OCI-LY1 (cell line): ENCODE measurements at regions not wholly inside any gene's neighbourhood (a gene's known extent, or its start where the extent isn't known, plus 50 kb on each side); places are given as distances from the start of the nearest gene placed in this dataset.

Experiments used
- H2AFZ ChIP-seq: fragments of 200-600 bp; sonication (generic), shearing (Covaris generic); 2 replicates; pipeline ENCODE4 v1.6.0; 2014; ENCODE audit warnings: antibody characterized with exemption, mild to moderate bottlenecking, low read length
- H3F3A ChIP-seq: fragments of 200-600 bp; sonication (generic), shearing (Covaris generic); 2 replicates; pipeline ENCODE4 v1.6.0; 2014; ENCODE audit warnings: mild to moderate bottlenecking, antibody characterized with exemption, low read length, moderate library complexity; ENCODE audit not compliant: insufficient read depth
- H3K27ac ChIP-seq: fragments of 200-600 bp; sonication (generic); 2 replicates; pipeline ENCODE4 v1.5.1; 2014; ENCODE audit warnings: low read length, mixed run types, mild to moderate bottlenecking, low read depth; ENCODE audit not compliant: poor library complexity, severe bottlenecking
- H3K27me3 ChIP-seq: fragments of 200-600 bp; sonication (generic); 2 replicates; pipeline ENCODE4 v1.6.0; 2014; ENCODE audit warnings: antibody characterized with exemption, mild to moderate bottlenecking, low read length, moderate library complexity; ENCODE audit not compliant: insufficient read depth
- H3K36me3 ChIP-seq: fragments of 200-600 bp; sonication (generic); 2 replicates; pipeline ENCODE4 v1.6.1; 2014; ENCODE audit warnings: mild to moderate bottlenecking, antibody characterized with exemption, low read length, moderate library complexity, mixed read lengths; ENCODE audit not compliant: insufficient read depth
- H3K4me1 ChIP-seq: fragments of 200-600 bp; sonication (generic); 2 replicates; pipeline ENCODE4 v1.5.1; 2014; ENCODE audit warnings: mild to moderate bottlenecking, low read length, moderate library complexity; ENCODE audit not compliant: insufficient read depth, severe bottlenecking
- H3K4me2 ChIP-seq: fragments of 200-600 bp; sonication (generic), shearing (Covaris generic); 2 replicates; pipeline ENCODE4 v1.6.1; 2014; ENCODE audit warnings: low read length
- H3K4me3 ChIP-seq: fragments of 200-600 bp; sonication (generic); 2 replicates; pipeline ENCODE4 v1.5.1; 2014; ENCODE audit warnings: low read length, low read depth, mild to moderate bottlenecking, mixed read lengths; ENCODE audit not compliant: poor library complexity, severe bottlenecking
- H3K79me2 ChIP-seq: fragments of 200-600 bp; shearing (Covaris generic); 2 replicates; pipeline ENCODE4 v1.6.1; 2016; ENCODE audit warnings: mixed run types, low read length, mixed read lengths; ENCODE audit not compliant: insufficient read depth
- H3K9ac ChIP-seq: fragments of 200-600 bp; sonication (generic), shearing (Covaris generic); 2 replicates; pipeline ENCODE4 v1.6.1; 2014; ENCODE audit warnings: mild to moderate bottlenecking, low read length, mixed read lengths
- H3K9me2 ChIP-seq: fragments of 200-600 bp; sonication (generic), shearing (Covaris generic); 2 replicates; pipeline ENCODE4 v1.6.1; 2014; ENCODE audit warnings: low read depth, mild to moderate bottlenecking, low read length, mixed read lengths
- H3K9me3 ChIP-seq: fragments of 200-600 bp; shearing (Covaris generic); 2 replicates; pipeline ENCODE4 v1.6.1; 2014; ENCODE audit warnings: low read length, mixed read lengths
- H4K20me1 ChIP-seq: fragments of 200-600 bp; sonication (generic), shearing (Covaris generic); 2 replicates; pipeline ENCODE4 v1.6.0; 2016; ENCODE audit warnings: mild to moderate bottlenecking, low read length; ENCODE audit not compliant: insufficient read depth
- EZH2 ChIP-seq: fragments of 200-600 bp; sonication (generic), shearing (Covaris generic); IDR thresholded peaks from 2 replicates; pipeline ENCODE4 v1.8.0; 2017; ENCODE audit warnings: borderline replicate concordance, mixed run types, mild to moderate bottlenecking, antibody characterized with exemption, low read length, moderate library complexity, mixed read lengths
- TF ChIP-seq, protein P1 (sequence below): fragments of 200-600 bp; sonication (generic), shearing (Covaris generic); IDR thresholded peaks from 2 replicates; pipeline ENCODE4 v1.5.1; 2017; ENCODE audit warnings: mild to moderate bottlenecking, antibody characterized with exemption, low read length, moderate library complexity, mixed read lengths

DNA sequence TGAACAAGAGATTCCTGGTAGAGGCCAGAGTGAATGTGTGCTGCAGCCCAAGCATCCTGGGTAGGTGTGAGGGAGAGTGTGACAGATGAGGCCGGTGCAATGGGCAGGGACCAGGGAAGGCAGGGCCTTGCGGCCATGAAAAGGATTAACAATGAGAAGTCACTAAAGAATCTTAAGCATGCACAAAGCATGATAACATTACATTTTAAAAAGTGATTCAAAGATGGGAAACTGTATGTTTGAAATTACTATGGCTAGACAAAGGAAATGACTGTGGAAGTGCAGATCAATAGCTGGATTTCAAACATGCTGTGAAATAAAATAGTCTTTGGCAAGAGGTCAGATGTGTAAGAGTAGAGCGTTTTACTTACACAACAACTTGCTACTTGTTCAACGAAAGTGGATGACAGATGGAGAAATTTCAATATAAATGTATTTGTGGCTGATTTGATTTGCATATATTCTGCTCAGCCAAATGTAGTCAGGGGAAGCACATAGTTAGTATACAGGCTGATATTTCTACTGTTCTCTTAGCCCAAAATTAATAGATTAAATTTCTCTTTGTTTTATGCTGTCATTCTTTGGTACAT is 175.5 kb downstream of the CCDC59 start:
- Histone ChIP-seq H3K36me3 (no peaks in the 10 kb centered on the region), H3K27me3 (no peaks in the 10 kb centered on the region), H3K9me2 (no peaks in the 10 kb centered on the region), H3K4me1 (no peaks in the 10 kb centered on the region), H2AFZ (no peak overlapping the region), H3K9ac (no peak overlapping the region), H3K27ac (no peak overlapping the region), H3K4me3 (no peak overlapping the region), H3K79me2 (no peaks in the 10 kb centered on the region), H3K4me2 (no peak overlapping the region), H3F3A (no peaks in the 10 kb centered on the region), H4K20me1 (no peaks in the 10 kb centered on the region), H3K9me3 (no peaks in the 10 kb centered on the region)
- TF ChIP-seq EZH2 = no peak
- TF ChIP-seq, protein P1, sequence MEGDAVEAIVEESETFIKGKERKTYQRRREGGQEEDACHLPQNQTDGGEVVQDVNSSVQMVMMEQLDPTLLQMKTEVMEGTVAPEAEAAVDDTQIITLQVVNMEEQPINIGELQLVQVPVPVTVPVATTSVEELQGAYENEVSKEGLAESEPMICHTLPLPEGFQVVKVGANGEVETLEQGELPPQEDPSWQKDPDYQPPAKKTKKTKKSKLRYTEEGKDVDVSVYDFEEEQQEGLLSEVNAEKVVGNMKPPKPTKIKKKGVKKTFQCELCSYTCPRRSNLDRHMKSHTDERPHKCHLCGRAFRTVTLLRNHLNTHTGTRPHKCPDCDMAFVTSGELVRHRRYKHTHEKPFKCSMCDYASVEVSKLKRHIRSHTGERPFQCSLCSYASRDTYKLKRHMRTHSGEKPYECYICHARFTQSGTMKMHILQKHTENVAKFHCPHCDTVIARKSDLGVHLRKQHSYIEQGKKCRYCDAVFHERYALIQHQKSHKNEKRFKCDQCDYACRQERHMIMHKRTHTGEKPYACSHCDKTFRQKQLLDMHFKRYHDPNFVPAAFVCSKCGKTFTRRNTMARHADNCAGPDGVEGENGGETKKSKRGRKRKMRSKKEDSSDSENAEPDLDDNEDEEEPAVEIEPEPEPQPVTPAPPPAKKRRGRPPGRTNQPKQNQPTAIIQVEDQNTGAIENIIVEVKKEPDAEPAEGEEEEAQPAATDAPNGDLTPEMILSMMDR = no peak

DNA sequence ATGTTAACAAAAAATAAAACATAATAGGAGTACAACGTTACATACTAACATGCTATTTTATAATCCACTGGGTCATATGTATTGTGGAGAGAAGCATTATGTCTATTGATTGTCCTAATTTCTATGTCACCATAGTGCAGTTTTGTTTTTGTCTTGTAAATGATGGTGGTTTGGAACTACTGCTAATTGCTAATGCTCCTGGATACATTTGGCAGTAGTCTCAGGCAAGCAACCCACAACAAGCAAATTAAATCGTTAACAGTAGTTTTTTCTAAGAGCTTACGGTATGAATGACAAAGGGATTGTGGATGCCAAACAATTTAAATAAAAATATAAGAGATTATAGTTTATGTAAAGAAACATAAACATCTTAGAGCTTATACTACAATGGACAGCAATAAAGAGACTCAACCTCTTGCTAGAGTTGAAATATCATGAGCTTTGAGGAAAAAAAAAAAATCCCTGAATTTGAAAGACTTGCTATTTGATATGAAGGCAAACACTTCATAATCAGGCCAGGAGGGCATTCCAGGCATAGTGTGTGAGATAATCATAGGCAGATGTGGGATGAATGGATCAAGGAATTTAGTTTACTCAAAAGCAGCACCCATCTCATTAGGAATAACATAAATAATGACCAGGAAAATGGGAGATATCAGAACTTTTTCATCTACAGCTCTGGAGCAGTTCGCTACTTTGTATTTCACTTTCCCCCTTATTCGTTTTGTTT is 181.3 kb downstream of the CCDC59 start:
- H3K4me2 ChIP-seq = no peak overlapping the region
- H3K36me3 ChIP-seq = no peaks in the 10 kb centered on the region
- no peaks in the 10 kb centered on the region for H3K4me1 ChIP-seq
- no peaks in the 10 kb centered on the region for H3K27me3 ChIP-seq
- H3K4me3 ChIP-seq = no peak overlapping the region
- no peak overlapping the region for H3K27ac ChIP-seq
- no peaks in the 10 kb centered on the region for H3F3A ChIP-seq
- no peaks in the 10 kb centered on the region for H3K79me2 ChIP-seq
- H3K9ac ChIP-seq = no peak overlapping the region
- no peak overlapping the region for H2AFZ ChIP-seq
- H4K20me1 ChIP-seq = no peaks in the 10 kb centered on the region
- H3K9me3 ChIP-seq = no peaks in the 10 kb centered on the region
- TF ChIP-seq, protein P1 = no peak
- TF ChIP-seq EZH2 = no peak
- H3K9me2 ChIP-seq = no peaks in the 10 kb centered on the region

DNA sequence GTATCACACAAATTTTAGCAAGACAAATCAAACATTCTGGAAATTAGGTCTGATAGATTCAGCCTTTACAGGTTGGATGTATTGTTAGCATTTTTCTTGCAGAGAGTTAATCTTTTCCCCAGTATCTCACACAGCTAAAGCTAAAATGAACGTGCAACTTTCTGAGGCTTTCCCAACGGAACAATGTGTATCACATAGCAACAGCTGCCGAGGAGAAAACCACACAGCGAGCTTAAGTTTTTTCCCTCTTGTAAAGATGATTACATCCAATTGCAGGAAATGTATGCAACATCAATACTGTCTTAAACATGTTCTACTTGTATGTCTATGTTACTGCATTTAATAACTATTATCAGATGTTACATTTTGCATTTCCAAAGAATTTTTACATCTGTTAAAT is 182.2 kb downstream of the CCDC59 start:
- Histone ChIP-seq H3K9me3 (no peaks in the 10 kb centered on the region), H4K20me1 (no peaks in the 10 kb centered on the region), H3K79me2 (no peaks in the 10 kb centered on the region), H2AFZ (no peak overlapping the region), H3K9ac (no peak overlapping the region), H3K4me2 (no peak overlapping the region), H3K4me1 (no peaks in the 10 kb centered on the region), H3K27me3 (no peaks in the 10 kb centered on the region), H3K27ac (no peak overlapping the region), H3K4me3 (no peak overlapping the region), H3K36me3 (no peaks in the 10 kb centered on the region), H3K9me2 (no peaks in the 10 kb centered on the region), H3F3A (no peaks in the 10 kb centered on the region)
- TF ChIP-seq EZH2 = no peak
- TF ChIP-seq, protein P1 = no peak
